Right hindlimb (tissue), 1 donor: ENCODE measurements at regions not wholly inside any gene's neighbourhood (a gene's known extent, or its start where the extent isn't known, plus 50 kb on each side); places are given as distances from the start of the nearest gene placed in this dataset.

Source experiments
- DNase-seq: peaks from one replicate; pipeline ENCODE4 v3.0.0-alpha.2; 2018

- DNase-seq = no peak
These were observed 586.4 kb downstream of the TLE4 start for GRCh38 chr9:80158131-80158530.

GRCh38 chr9:80157561-80157983, 585.8 kb downstream of the TLE4 start:
- DNase-seq = no peak

- no peak for DNase-seq
These were observed 585.1 kb downstream of the TLE4 start for GRCh38 chr9:80156756-80157472.

- DNase-seq = no peak
These were observed 584.5 kb downstream of the TLE4 start for GRCh38 chr9:80156262-80156661.

- no peak for DNase-seq
These were observed 576.1 kb downstream of the TLE4 start for GRCh38 chr9:80147866-80148265.

- no peak for DNase-seq
These were observed 574.7 kb downstream of the TLE4 start for GRCh38 chr9:80146466-80146865.

GRCh38 chr9:80144856-80145255, 573.1 kb downstream of the TLE4 start:
- DNase-seq = no peak

- no peak for DNase-seq
These were observed 572.6 kb downstream of the TLE4 start for GRCh38 chr9:80144406-80144805.

GRCh38 chr9:80143899-80144298, 572.1 kb downstream of the TLE4 start:
- no peak for DNase-seq

- no peak for DNase-seq
These were observed 562.7 kb downstream of the TLE4 start for GRCh38 chr9:80134487-80134886.

GRCh38 chr9:80131627-80132026, 559.9 kb downstream of the TLE4 start:
- no peak for DNase-seq

- no peak for DNase-seq
These were observed 556.2 kb downstream of the TLE4 start for GRCh38 chr9:80127920-80128319.

- no peak for DNase-seq
These were observed 554.0 kb downstream of the TLE4 start for GRCh38 chr9:80125731-80126264.

- DNase-seq = no peak
These were observed 545.3 kb downstream of the TLE4 start for GRCh38 chr9:80117031-80117430.

- no peak for DNase-seq
These were observed 542.5 kb downstream of the TLE4 start for GRCh38 chr9:80114241-80114640.

- DNase-seq = no peak
These were observed 536.3 kb downstream of the TLE4 start for GRCh38 chr9:80107931-80108660.

GRCh38 chr9:80097476-80097875, 525.7 kb downstream of the TLE4 start:
- DNase-seq = no peak

GRCh38 chr9:80094176-80094771, 522.5 kb downstream of the TLE4 start:
- no peak for DNase-seq

- no peak for DNase-seq
These were observed 521.9 kb downstream of the TLE4 start for GRCh38 chr9:80093695-80094094.

- no peak for DNase-seq
These were observed 519.8 kb downstream of the TLE4 start for GRCh38 chr9:80091526-80091925.

- no peak for DNase-seq
These were observed 518.6 kb downstream of the TLE4 start for GRCh38 chr9:80090317-80090716.

GRCh38 chr9:80086822-80087345, 515.1 kb downstream of the TLE4 start:
- no peak for DNase-seq

- no peak for DNase-seq
These were observed 514.6 kb downstream of the TLE4 start for GRCh38 chr9:80086386-80086785.

- no peak for DNase-seq
These were observed 513.9 kb downstream of the TLE4 start for GRCh38 chr9:80085668-80086067.
